ENCODE measurements at regions not wholly inside any gene's neighbourhood (a gene's known extent, or its start where the extent isn't known, plus 50 kb on each side); places are given as distances from the start of the nearest gene placed in this dataset.
"Not testable (repeated sequence)": the region's sequence is repeated elsewhere in the genome, so short reads cannot be mapped to it uniquely, and the experiment has no call there.

GRCh38 chr14:83184531-83184930, 1650.9 kb upstream of the SEL1L start:
- Mint-ChIP-seq H3K36me3 (ENCODE audit: low read depth) (no peaks in the 10 kb centered on the region), H3K4me3 (no peak overlapping the region), H3K27ac (no peak overlapping the region), H3K9me3 (no peaks in the 10 kb centered on the region), H3K4me1 (no peaks in the 10 kb centered on the region), H3K27me3 (ENCODE audit: insufficient read depth, low read depth, poor library complexity) (peaks cover 3% of the 10 kb centered on the region)
- Histone ChIP-seq H3K4me2 (no peak overlapping the region), H3K4me1 (ENCODE audit: insufficient read depth) (no peaks in the 10 kb centered on the region), H3K79me2 (replicated peaks; ENCODE audit: insufficient read depth) (no peaks in the 10 kb centered on the region), H3K4me3 (no peak overlapping the region), H3F3A (replicated peaks; ENCODE audit: low read depth) (no peaks in the 10 kb centered on the region), H4K20me1 (replicated peaks; ENCODE audit: insufficient read depth) (no peaks in the 10 kb centered on the region), H3K9me2 (ENCODE audit: insufficient read depth) (peaks cover 10% of the 10 kb centered on the region), H2AFZ (peak overlapping the region; percentile 64; the same call in 1 of the 2 replicates), H3K27ac (ENCODE audit: low read depth) (no peak overlapping the region), H3K36me3 (ENCODE audit: insufficient read depth) (no peaks in the 10 kb centered on the region), H3K27me3 (ENCODE audit: insufficient read depth) (no peaks in the 10 kb centered on the region)
- no peak for DNase-seq (ENCODE audit: low spot score)
- ATAC-seq: no peak
- TF ChIP-seq ZNF331 (CRISPR knock-in tag; IDR thresholded peaks at IDR 0.05; ENCODE audit: low read depth): no peak
- TF ChIP-seq CREB1 (CRISPR knock-in tag; IDR thresholded peaks at IDR 0.05; ENCODE audit: low read depth): no peak
- no peak for TF ChIP-seq JUNB (IDR thresholded peaks at IDR 0.05; ENCODE audit: unreplicated experiment)
- no peak for TF ChIP-seq STAT1 (IDR thresholded peaks at IDR 0.05; ENCODE audit: unreplicated experiment)
- no peak for TF ChIP-seq POLR2AphosphoS5 (IDR thresholded peaks at IDR 0.05; ENCODE audit: low read depth)
- TF ChIP-seq REST (IDR thresholded peaks at IDR 0.05; ENCODE audit: unreplicated experiment): no peak
- no peak for TF ChIP-seq ZNF114 (CRISPR knock-in tag; IDR thresholded peaks at IDR 0.05)
- no peak for TF ChIP-seq ZNF462 (CRISPR knock-in tag; IDR thresholded peaks at IDR 0.05)
- no peak for TF ChIP-seq EZH2 (IDR thresholded peaks at IDR 0.05; ENCODE audit: low read depth, unreplicated experiment)
- no peak for TF ChIP-seq EZH2phosphoT487 (IDR thresholded peaks at IDR 0.05; ENCODE audit: unreplicated experiment)

GRCh38 chr14:83188311-83188710, 1654.7 kb upstream of the SEL1L start:
- not testable (repeated sequence) for H3F3A ChIP-seq (replicated peaks; ENCODE audit: low read depth); ATAC-seq; H3K36me3 Mint-ChIP-seq (ENCODE audit: low read depth); H3K27me3 Mint-ChIP-seq (ENCODE audit: insufficient read depth, low read depth, poor library complexity); H3K4me1 Mint-ChIP-seq; H2AFZ ChIP-seq; H3K4me3 Mint-ChIP-seq; H3K36me3 ChIP-seq (ENCODE audit: insufficient read depth); H3K27ac ChIP-seq (ENCODE audit: low read depth); H3K27me3 ChIP-seq (ENCODE audit: insufficient read depth); H3K79me2 ChIP-seq (replicated peaks; ENCODE audit: insufficient read depth); H4K20me1 ChIP-seq (replicated peaks; ENCODE audit: insufficient read depth); H3K4me1 ChIP-seq (ENCODE audit: insufficient read depth); H3K9me3 Mint-ChIP-seq; H3K27ac Mint-ChIP-seq; H3K4me3 ChIP-seq; DNase-seq (ENCODE audit: low spot score); H3K4me2 ChIP-seq
- H3K9me2 ChIP-seq (ENCODE audit: insufficient read depth): peaks cover 10% of the 10 kb centered on the region

Measured in GM23338 (cell line).